HG03135 (cell line): ENCODE measurements at regions not wholly inside any gene's neighbourhood (a gene's known extent, or its start where the extent isn't known, plus 50 kb on each side); places are given as distances from the start of the nearest gene placed in this dataset.
"Not testable (repeated sequence)": the region's sequence is repeated elsewhere in the genome, so short reads cannot be mapped to it uniquely, and the experiment has no call there.

ENCODE experiments used
- ATAC-seq: cut with Tn5 transposase; IDR thresholded peaks from one replicate; pipeline ENCODE4 v1.9.1; 2021; ENCODE audit warnings: mild to moderate bottlenecking, moderate library complexity; ENCODE audit not compliant: unreplicated experiment

- no peak for ATAC-seq
Measured at GRCh38 chr12:128026696-128027574, 240.0 kb upstream of the TMEM132C start.

DNA sequence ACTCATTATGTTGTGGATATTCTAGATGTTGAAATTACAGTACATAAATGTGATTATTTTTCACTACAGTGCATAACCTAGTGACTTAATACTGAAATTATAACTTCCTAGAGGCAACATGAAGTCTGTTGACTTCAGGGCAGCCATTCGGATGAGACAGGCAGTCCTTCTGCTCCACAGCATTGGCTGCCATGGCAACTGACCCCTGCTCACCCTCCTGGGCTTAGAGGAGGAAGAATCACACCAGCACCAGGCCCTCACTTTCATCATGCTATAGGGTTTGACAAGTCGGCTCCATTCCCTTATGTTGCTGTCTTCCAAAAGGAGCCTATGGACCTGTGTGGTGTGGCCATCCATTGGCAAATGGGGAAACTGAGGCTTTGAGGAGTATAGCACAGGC lies 233.5 kb upstream of the TMEM132C start:
- ATAC-seq = no peak

- no peak for ATAC-seq
Measured at GRCh38 chr12:128040971-128041370, 226.0 kb upstream of the TMEM132C start.

GRCh38 chr12:128042283-128042682 lies 224.7 kb upstream of the TMEM132C start:
- not testable (repeated sequence) for ATAC-seq

DNA sequence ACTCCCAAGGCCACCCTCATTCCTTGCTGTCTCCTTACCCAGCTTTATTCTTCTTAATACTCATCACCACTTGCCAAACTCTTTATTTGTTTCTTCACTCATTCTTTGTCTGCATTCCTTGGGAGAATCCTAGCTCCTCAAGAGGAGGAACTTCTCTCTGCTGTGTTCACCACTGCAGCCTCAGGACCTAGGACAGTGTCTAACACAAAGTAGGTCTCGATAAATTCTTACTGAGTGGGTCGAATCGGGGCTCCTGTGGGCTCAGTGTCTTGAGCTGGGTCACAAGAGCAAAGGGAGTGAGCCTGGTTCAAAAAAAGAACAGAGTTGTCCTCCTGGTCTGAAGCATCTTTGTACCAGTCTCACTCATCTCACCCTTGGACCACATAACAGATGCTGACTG lies 224.1 kb upstream of the TMEM132C start:
- ATAC-seq = no peak

DNA sequence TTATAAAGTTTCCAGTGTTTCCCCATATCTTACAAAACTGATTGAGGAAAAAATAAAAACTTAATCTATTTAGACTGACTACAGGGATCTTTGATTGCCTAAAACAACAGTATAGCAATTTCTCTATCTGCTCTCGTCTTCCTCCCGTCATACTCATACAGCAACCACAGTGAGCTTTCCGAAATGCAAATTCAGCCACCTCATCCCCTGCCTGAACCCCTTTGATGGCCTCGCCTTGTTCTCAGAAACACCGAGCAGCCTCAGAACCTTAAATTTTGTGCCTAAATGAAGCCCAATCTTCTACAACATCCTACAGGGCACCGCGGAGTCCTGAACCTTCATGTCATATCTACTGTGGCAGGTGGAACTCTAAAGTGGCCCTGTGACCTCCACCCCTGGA lies 223.7 kb upstream of the TMEM132C start:
- ATAC-seq = no peak

- no peak for ATAC-seq
Measured at GRCh38 chr12:128047266-128048060, 219.5 kb upstream of the TMEM132C start.

- no peak for ATAC-seq
Measured at GRCh38 chr12:128052331-128052730, 214.6 kb upstream of the TMEM132C start.

DNA sequence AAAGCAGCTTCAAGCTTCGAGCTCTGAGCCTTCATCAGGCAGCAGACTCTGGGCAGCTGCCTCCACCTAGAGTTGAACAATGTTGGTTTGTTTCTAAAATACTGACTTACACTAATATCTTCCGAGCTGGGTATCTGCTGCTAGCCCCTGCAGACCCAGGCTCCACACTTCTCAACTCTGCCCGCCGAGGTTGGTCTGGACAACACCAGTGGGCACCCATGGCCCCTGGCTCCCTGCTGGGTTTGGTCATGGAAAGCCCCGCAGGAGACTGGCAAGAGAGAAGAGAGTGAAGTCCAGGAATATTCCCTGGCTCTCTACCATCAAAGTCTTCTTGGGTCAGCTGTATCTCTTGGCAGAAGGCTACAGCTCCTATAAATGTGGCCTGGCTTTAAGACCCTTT lies 214.2 kb upstream of the TMEM132C start:
- no peak for ATAC-seq

- ATAC-seq = no peak
Measured at GRCh38 chr12:128055567-128055966, 211.4 kb upstream of the TMEM132C start.

DNA sequence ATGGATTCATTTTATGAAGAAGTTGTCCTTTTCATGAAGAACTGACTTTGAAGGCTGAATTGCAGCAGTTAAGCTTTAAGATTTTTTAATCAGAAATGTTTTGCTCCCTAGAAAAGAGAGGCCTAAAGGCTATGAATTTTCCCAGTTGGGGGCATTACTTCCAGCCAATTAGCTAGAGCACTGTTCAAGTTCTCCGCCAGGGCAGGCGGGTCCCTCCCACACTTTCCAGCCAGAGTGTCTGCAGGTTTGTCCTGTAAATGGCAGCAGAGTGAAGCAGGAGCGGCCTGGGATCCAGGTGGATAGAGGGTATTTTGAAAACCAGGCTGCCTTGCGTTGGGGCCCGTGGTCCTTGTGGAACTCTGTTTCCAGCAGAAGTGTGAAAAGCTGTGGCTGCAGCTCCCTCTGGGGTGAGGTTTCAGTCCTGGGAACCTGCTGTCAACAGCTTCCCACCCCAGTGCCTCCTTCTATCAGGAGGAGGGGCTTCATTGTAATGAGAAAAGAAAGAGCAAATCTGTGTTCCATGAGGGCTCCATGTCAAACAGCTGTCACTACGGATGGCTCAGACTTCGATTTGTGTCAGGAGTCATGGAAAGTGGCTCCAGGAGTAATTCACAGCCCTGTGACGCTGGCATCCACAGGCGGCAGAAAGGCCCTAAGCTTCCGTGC lies 210.7 kb upstream of the TMEM132C start:
- ATAC-seq = no peak

DNA sequence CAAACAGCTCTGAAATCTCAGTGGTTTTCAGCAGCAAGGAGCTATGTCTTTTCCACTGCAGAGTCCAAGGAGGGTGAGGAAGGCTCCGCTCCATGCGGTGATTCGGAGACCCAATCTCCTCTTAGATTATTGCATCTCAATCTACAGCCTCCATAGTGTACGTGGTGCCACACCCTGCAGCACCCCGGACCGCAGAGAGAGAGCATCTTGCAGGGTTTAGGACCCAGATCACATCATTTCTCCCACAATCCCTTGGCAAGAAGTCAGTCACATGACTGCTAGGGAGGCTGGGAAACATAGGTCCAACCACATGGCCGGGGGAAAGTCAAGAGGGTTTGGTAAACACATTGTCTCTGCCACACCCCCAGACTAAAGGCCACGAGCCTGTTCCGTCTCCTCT lies 209.4 kb upstream of the TMEM132C start:
- ATAC-seq = no peak

DNA sequence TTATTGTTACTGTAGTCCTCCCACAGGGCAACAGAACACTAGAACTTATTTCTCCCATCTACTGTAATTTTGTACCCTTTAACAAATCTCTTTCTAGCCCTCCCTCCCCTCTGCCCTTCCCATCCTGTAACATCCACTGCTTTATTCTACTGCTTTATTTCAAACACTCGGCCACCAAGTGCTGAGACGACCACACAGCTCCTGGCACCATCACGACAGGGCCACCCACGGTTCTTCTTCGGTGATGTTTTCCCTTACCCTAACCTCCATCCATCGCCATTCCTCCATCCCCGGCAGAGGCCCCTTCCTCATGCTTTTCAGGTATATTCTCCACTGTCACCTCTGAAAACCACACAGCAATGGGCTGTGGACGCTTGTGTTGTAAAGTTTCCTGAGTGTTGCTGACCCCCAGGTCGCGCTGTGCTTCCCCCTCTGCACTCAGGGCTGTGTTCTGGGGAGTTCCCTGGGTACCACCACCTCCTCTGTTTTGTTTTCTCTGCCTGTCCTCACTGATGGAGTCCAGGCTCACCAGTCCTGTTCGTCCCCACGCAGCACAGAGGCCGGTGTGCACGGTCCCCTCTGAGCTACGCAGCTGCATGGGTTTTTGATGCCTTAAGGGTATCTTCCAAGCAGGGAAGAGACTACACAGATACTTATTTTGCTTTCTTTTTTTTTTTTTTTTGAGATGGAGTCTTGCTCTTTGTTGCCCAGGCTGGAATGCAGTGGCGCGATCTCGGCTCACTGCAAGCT lies 207.2 kb upstream of the TMEM132C start:
- ATAC-seq = no peak

- no peak for ATAC-seq
Measured at GRCh38 chr12:128068211-128068610, 198.8 kb upstream of the TMEM132C start.

GRCh38 chr12:128069359-128069997 lies 197.5 kb upstream of the TMEM132C start:
- no peak for ATAC-seq

GRCh38 chr12:128073937-128074336 lies 193.0 kb upstream of the TMEM132C start:
- no peak for ATAC-seq

DNA sequence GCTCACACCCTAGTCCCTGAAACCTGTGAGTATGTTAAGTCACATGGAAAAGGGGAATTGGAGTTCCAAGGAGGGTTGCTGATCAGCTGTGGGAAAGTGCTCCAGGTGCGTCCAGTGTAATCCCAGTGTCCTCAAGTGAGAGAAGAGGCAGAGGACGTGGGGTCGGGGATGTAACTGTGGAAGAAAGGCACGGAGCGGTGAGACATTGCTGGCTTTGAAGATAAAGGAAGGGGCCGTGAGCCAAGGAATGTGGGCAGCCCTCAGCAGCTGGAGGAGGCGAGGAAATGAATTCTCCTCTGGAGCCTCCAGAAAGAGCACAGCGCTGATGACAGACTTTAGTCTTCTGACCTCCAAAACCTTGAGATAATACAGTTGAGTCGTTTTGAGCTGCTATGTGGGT lies 191.6 kb upstream of the TMEM132C start:
- no peak for ATAC-seq

GRCh38 chr12:128076188-128076587 lies 190.8 kb upstream of the TMEM132C start:
- ATAC-seq = no peak

DNA sequence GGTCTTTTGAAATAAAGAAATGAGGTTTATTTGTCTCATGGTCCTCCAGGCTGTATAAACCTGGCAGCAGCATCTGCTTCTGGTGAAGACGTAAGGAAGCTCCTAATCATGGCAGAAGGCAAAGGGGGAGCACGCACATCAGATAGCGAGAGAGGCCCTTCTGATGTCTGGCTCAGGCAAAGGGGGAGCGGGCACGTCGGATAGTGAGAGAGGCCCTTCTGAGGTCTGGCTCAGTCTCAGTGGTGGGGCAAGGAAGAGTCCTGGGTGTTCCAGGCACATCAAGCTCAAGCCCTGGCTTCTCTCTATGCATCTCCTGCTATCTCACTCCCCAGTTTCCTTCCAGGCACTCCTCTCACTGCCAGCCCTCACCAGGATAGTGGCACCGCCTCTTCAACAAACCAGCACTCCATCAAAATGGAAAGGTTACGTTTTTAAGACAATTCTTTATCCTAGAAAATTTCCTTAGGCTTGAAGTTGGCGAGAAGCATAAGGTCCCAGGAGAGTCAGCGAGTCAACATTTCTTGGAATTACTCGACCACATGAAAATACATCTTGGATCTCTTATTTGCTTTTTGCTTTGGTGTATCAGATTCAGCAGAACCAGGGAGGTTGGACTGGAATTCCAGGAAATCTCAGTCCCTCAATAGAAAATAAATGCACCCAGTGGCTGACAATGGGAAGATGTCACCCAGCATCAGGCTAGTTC lies 189.6 kb upstream of the TMEM132C start:
- ATAC-seq = no peak

DNA sequence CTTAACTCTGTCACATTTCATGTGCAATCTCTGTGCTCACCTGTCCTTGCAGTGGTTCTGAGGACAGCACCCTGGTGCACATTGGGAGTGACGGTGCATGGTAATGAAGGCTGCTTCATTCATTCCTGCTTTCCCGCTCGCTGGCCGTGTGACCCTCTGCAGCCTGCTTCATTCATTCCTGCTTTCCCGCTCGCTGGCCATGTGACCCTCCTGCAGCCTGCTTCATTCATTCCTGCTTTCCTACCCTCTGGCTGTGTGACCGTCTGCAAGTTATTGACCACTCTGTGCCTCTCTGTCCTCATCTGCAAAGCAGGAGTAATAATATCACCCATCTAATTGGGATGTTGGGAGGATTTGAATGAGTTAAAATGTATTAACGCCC lies 189.1 kb upstream of the TMEM132C start:
- ATAC-seq = no peak
